Upper lobe of left lung (tissue), 4 donors: ENCODE measurements at regions not wholly inside any gene's neighbourhood (a gene's known extent, or its start where the extent isn't known, plus 50 kb on each side); places are given as distances from the start of the nearest gene placed in this dataset.

Source experiments
- POLR2A ChIP-seq, 4 donors: fragments of 450-650 bp; IDR thresholded peaks; one replicate each; pipeline ENCODE4 v1.5.1; 2016 to 2017; ENCODE audit warnings: antibody characterized with exemption in 4 of 4, mild to moderate bottlenecking in 2 of 4
- POLR2AphosphoS5 ChIP-seq, 2 donors: sonication (generic); formaldehyde crosslinking; IDR thresholded peaks; one replicate each; pipeline ENCODE4 v1.5.1; 2017; ENCODE audit warnings: antibody characterized with exemption in 2 of 2
- TF ChIP-seq, protein P1 (sequence below), 6 experiments: fragments of 450-650 bp in 4 of 6; fragments of 200-600 bp in 2 of 6; sonication (generic) in 2 of 6; IDR thresholded peaks; one replicate each; pipeline ENCODE4 v1.5.1; 2016 to 2019; ENCODE audit warnings: antibody characterized with exemption in 6 of 6

DNA sequence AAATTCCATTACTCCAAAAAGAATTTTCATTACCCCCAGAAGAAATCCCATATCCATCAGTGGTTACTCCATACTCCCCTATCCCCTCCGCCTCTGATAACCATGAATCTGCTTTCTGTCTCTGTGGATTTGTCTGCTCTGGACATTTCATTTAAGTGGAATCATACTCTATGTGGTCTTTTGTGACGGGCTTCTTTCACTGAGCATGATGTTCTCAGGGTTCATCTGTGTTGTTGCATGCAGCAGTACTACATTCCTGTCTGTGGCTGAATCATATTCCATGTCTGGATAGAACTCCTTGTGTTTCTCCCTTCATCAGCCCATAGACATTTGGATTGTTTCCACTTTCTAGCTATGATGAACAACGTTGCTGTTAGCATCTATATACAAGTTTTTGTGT is 59.5 kb upstream of the IRX3 start:
- no peak for TF ChIP-seq POLR2A (IDR thresholded peaks at IDR 0.05)
- TF ChIP-seq, protein P1, sequence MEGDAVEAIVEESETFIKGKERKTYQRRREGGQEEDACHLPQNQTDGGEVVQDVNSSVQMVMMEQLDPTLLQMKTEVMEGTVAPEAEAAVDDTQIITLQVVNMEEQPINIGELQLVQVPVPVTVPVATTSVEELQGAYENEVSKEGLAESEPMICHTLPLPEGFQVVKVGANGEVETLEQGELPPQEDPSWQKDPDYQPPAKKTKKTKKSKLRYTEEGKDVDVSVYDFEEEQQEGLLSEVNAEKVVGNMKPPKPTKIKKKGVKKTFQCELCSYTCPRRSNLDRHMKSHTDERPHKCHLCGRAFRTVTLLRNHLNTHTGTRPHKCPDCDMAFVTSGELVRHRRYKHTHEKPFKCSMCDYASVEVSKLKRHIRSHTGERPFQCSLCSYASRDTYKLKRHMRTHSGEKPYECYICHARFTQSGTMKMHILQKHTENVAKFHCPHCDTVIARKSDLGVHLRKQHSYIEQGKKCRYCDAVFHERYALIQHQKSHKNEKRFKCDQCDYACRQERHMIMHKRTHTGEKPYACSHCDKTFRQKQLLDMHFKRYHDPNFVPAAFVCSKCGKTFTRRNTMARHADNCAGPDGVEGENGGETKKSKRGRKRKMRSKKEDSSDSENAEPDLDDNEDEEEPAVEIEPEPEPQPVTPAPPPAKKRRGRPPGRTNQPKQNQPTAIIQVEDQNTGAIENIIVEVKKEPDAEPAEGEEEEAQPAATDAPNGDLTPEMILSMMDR (IDR thresholded peaks at IDR 0.05): no peak
- no peak for TF ChIP-seq POLR2AphosphoS5 (IDR thresholded peaks at IDR 0.05)
